ENCODE measurements at regions not wholly inside any gene's neighbourhood (a gene's known extent, or its start where the extent isn't known, plus 50 kb on each side); places are given as distances from the start of the nearest gene placed in this dataset.

DNA sequence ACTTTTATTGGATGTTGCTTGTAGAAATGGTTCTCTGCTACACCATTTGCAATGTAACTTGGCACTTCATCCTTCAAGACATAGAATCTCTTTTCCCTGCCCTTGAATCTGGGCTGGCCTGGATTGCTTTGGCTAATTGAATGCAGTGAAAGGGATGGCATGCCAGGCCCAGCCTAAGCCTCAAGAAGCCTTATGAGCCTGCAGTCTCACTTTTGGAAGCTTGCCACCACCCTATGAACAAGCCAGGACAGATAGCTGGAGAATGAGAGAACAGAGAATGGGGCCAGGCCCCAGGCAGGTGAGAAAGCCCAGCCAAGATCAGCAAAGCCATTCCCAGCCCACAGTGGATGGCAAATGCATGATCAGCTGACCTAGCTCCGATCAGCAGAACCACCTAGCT lies 117.0 kb upstream of the ADRA1D start:
- TF ChIP-seq CTCF (IDR thresholded peaks at IDR 0.05; ENCODE audit: insufficient read depth, low read length, missing control alignments) = no peak
- no peak overlapping the region for H3K4me3 ChIP-seq (ENCODE audit: low read depth, low read length)
- CTCF ChIA-PET = no interaction called here
- DNase-seq (ENCODE audit: low read depth, low spot score) = no peak
- POLR2A ChIA-PET = no interaction called here

GRCh38 chr20:4358552-4358951 lies 109.5 kb upstream of the ADRA1D start:
- CTCF ChIA-PET = interaction anchor here (0.5 kb wide), 1 partner anchor 234 kb away, joined by 3 read pairs; no protein-coding TSS in a partner anchor
- POLR2A ChIA-PET = interaction anchor here (0.6 kb wide), 1 partner anchor 33 kb away, joined by 3 read pairs; no protein-coding TSS in a partner anchor
- no peak for TF ChIP-seq CTCF (IDR thresholded peaks at IDR 0.05; ENCODE audit: insufficient read depth, low read length, missing control alignments)
- H3K4me3 ChIP-seq (ENCODE audit: low read depth, low read length) = no peak overlapping the region
- DNase-seq (ENCODE audit: low read depth, low spot score) = no peak

DNA sequence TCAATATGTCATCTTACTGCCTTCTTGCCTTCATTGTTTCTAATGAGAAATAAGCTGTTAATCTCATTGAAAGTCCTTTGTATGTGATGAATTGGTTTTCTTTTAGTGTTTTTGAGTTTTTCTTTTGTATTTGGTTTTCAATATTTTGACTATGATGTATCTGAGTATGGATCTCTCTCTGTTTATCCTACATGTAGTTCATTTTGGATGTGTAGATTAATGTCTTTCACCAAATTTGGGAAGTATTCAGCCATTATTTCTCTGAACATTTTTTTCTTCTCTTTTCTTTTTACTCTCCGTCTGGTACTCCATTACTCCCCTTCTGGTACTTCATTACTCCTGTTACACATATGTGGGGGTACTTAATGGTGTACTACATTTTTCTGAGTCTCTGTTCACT lies 103.3 kb upstream of the ADRA1D start:
- no peak for DNase-seq (ENCODE audit: low read depth, low spot score)
- POLR2A ChIA-PET = no interaction called here
- no peak overlapping the region for H3K4me3 ChIP-seq (ENCODE audit: low read depth, low read length)
- CTCF ChIA-PET = no interaction called here
- no peak for TF ChIP-seq CTCF (IDR thresholded peaks at IDR 0.05; ENCODE audit: insufficient read depth, low read length, missing control alignments)

DNA sequence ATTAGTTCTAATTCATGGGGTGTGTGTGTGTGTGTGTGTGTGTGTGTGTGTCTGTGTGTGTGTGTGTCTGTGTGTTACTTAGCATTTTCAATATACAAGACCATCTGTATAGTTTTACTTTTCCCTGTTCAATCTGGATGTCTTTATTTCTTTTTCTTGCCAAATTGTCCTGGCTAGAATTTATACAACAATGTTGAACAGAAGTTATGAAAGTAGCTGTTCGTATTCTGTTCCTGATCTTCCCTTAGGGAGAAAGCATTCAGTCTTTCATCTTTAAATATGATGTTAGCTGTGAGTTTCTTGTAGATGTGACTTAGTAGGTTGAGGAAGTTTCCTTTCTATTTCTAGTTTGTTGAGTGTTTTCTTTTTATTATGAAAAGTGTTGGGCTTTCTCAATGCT lies 101.0 kb upstream of the ADRA1D start:
- no peak for TF ChIP-seq CTCF (IDR thresholded peaks at IDR 0.05; ENCODE audit: insufficient read depth, low read length, missing control alignments)
- POLR2A ChIA-PET = no interaction called here
- CTCF ChIA-PET = interaction anchor here (0.8 kb wide), 1 partner anchor 242 kb away, joined by 3 read pairs; no protein-coding TSS in a partner anchor
- no peak for DNase-seq (ENCODE audit: low read depth, low spot score)
- H3K4me3 ChIP-seq (ENCODE audit: low read depth, low read length) = no peak overlapping the region

DNA sequence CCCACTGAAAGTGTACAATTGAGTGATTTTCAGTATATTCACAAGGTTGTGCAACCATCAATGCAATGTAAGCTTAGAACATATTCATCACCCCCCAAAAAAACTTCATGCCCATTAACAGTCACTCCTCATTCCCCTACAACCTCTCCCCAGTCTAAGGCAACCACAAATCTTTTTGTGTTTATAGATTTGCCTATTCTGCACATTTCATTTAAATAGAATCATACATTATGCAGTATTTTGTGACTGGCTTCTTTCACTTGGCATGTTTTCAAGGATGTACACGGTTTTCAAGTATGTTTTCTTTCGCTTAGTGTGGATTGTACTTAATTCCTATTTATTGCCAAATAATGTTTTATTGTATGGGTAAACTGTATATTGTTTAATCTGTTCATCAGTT lies 95.6 kb upstream of the ADRA1D start:
- DNase-seq (ENCODE audit: low read depth, low spot score) = no peak
- ChIA-PET CTCF (interaction anchor here (0.9 kb wide), 1 partner anchor 11 kb away, joined by 4 read pairs; no protein-coding TSS in a partner anchor), POLR2A (no interaction called here)
- H3K4me3 ChIP-seq (ENCODE audit: low read depth, low read length) = no peak overlapping the region
- no peak for TF ChIP-seq CTCF (IDR thresholded peaks at IDR 0.05; ENCODE audit: insufficient read depth, low read length, missing control alignments)

DNA sequence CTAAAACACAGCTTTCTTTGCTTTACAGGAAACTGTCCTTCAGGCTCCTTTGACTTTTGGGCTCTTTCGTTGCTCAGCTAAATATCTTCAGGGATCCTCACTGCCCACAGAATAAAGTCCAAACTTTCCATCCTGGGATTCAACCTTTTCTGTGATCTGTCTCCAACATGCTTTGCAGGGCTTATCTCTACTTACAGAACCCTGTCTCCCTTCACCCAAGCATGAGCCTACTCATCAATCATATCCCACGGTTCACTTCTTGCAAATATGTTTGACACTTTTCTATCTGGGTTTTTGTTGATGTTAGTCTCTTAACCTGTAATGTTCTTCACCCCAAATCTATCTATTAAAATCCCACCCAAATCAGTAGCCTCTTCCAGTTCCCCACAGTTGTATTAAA lies 93.5 kb upstream of the ADRA1D start:
- no peak for TF ChIP-seq CTCF (IDR thresholded peaks at IDR 0.05; ENCODE audit: insufficient read depth, low read length, missing control alignments)
- CTCF ChIA-PET = no interaction called here
- no peak for DNase-seq (ENCODE audit: low read depth, low spot score)
- POLR2A ChIA-PET = no interaction called here
- H3K4me3 ChIP-seq (ENCODE audit: low read depth, low read length) = no peak overlapping the region

All from AG04449 (cell line).